Ishikawa (cell line): ENCODE measurements at regions not wholly inside any gene's neighbourhood (a gene's known extent, or its start where the extent isn't known, plus 50 kb on each side); places are given as distances from the start of the nearest gene placed in this dataset.

Experiments used
- CEBPB ChIP-seq: IDR thresholded peaks from 2 replicates; pipeline ENCODE4 v1.6.1; 2012
- CREB1 ChIP-seq: IDR thresholded peaks from 2 replicates; pipeline ENCODE4 v1.6.1; 2012; ENCODE audit warnings: low read depth
- EGR1 ChIP-seq: IDR thresholded peaks from 2 replicates; pipeline ENCODE4 v1.6.1; 2012
- EP300 ChIP-seq: IDR thresholded peaks from 2 replicates; pipeline ENCODE4 v1.6.1; 2012; ENCODE audit warnings: borderline replicate concordance
- FOXM1 ChIP-seq: IDR thresholded peaks from 2 replicates; pipeline ENCODE4 v1.6.1; 2012; ENCODE audit warnings: low read depth, borderline replicate concordance
- NFIC ChIP-seq: IDR thresholded peaks from 2 replicates; pipeline ENCODE4 v1.6.1; 2012
- RAD21 ChIP-seq: IDR thresholded peaks from 2 replicates; pipeline ENCODE4 v1.6.1; 2012; ENCODE audit warnings: low read depth
- TAF1 ChIP-seq: IDR thresholded peaks from 2 replicates; pipeline ENCODE4 v1.6.1; 2012; ENCODE audit warnings: low read depth, mild to moderate bottlenecking
- TCF12 ChIP-seq: IDR thresholded peaks from 2 replicates; pipeline ENCODE4 v1.6.1; 2012; ENCODE audit warnings: low read depth
- TEAD4 ChIP-seq: IDR thresholded peaks from 2 replicates; pipeline ENCODE4 v1.6.1; 2012
- YY1 ChIP-seq: IDR thresholded peaks from 2 replicates; pipeline ENCODE4 v1.6.1; 2012; ENCODE audit warnings: low read depth
- ZBTB7A ChIP-seq: IDR thresholded peaks from 2 replicates; pipeline ENCODE4 v1.6.1; 2012; ENCODE audit warnings: low read depth
- TF ChIP-seq, protein P1 (sequence below): IDR thresholded peaks from 2 replicates; pipeline ENCODE4 v1.6.1; 2012
- TF ChIP-seq, protein P2 (sequence below): IDR thresholded peaks from 2 replicates; pipeline ENCODE4 v1.6.1; 2012; ENCODE audit warnings: low read depth, mild to moderate bottlenecking
- TF ChIP-seq, protein P3 (sequence below): IDR thresholded peaks from 2 replicates; pipeline ENCODE4 v1.6.1; 2012

DNA sequence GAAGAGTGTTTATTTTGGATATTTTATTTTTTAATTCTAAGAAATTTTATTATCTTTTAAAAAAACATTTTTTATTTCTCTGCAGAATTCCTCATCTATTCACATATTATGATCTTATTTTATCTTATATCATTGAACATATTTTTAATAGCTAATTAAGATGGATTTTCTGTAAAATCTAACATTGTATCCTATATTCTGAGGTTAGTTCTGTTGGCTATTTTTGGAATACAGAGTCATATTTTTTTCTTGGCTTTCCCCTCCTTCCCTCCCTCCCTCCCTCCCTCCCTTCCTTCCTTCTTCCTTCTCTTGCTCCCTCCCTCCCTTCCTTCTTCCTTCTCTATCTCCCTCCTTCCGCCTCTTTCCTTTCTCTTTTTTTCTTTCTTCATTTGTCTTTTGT is 2326.6 kb upstream of the RAG2 start:
- TF ChIP-seq, protein P1, sequence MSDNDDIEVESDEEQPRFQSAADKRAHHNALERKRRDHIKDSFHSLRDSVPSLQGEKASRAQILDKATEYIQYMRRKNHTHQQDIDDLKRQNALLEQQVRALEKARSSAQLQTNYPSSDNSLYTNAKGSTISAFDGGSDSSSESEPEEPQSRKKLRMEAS = no peak
- TF ChIP-seq, protein P2, sequence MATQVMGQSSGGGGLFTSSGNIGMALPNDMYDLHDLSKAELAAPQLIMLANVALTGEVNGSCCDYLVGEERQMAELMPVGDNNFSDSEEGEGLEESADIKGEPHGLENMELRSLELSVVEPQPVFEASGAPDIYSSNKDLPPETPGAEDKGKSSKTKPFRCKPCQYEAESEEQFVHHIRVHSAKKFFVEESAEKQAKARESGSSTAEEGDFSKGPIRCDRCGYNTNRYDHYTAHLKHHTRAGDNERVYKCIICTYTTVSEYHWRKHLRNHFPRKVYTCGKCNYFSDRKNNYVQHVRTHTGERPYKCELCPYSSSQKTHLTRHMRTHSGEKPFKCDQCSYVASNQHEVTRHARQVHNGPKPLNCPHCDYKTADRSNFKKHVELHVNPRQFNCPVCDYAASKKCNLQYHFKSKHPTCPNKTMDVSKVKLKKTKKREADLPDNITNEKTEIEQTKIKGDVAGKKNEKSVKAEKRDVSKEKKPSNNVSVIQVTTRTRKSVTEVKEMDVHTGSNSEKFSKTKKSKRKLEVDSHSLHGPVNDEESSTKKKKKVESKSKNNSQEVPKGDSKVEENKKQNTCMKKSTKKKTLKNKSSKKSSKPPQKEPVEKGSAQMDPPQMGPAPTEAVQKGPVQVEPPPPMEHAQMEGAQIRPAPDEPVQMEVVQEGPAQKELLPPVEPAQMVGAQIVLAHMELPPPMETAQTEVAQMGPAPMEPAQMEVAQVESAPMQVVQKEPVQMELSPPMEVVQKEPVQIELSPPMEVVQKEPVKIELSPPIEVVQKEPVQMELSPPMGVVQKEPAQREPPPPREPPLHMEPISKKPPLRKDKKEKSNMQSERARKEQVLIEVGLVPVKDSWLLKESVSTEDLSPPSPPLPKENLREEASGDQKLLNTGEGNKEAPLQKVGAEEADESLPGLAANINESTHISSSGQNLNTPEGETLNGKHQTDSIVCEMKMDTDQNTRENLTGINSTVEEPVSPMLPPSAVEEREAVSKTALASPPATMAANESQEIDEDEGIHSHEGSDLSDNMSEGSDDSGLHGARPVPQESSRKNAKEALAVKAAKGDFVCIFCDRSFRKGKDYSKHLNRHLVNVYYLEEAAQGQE = no peak
- TF ChIP-seq EGR1 = no peak
- TF ChIP-seq TEAD4 = no peak

DNA sequence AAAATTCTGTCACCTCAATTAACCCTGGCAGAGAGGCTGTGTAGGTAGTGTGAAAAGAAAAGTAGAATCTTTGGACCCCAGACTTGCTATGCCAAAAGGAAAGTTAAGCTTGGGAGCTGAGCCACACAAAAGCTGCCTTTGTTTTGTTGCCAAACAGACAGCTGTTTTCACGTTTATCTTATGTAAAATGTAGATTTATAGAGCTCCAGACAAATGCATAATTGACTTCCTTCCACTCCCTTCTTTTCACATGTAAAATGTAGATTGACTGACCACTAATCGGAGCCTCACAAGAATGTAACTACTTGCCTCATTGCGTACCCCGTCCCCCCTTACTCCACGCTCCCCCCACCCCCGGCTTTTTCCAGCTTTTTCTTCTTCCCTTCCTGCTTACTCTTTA is 2302.2 kb upstream of the RAG2 start:
- TF ChIP-seq TCF12 (no peak), TEAD4 (no peak), CREB1 (no peak), CEBPB (no peak), YY1 (no peak), EGR1 (no peak), RAD21 (no peak), FOXM1 (no peak), EP300 (no peak), TAF1 (no peak), ZBTB7A (no peak), NFIC (no peak)
- TF ChIP-seq, protein P3, sequence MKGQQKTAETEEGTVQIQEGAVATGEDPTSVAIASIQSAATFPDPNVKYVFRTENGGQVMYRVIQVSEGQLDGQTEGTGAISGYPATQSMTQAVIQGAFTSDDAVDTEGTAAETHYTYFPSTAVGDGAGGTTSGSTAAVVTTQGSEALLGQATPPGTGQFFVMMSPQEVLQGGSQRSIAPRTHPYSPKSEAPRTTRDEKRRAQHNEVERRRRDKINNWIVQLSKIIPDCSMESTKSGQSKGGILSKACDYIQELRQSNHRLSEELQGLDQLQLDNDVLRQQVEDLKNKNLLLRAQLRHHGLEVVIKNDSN = no peak
- TF ChIP-seq, protein P2 = no peak
- TF ChIP-seq, protein P1 = no peak

DNA sequence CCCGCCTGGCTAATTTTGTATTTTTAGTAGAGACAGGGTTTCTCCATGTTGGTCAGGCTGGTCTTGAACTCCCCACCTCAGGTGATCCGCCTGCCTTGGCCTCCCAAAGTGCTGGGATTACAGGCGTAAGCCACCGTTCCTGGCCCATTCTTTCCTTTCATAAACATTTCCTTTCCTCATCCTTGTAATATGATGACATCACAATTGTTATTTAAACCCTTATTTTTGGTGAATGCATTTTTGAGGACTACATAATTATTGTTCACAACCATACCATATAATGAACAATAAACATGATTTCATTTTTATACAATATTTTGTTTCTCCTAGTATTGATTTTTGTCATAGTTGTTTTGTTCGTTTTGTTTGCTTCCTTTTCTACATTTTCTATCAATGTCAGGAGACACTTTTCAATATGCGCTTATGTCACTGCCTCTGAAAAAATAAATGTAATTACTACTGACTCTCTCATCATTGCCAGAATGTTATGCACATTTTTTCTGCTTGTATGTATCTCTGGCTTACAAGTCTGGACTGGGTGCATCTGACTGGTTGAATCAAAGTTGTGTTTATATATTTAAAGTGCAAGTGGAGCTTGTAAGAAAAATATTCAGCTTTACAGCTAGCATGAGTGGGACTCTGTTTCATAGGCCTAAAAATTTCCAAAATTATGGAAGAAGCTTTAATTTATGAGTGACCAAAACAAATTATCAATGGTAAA is 2286.3 kb upstream of the RAG2 start:
- TF ChIP-seq EGR1 (no peak), TAF1 (no peak)

DNA sequence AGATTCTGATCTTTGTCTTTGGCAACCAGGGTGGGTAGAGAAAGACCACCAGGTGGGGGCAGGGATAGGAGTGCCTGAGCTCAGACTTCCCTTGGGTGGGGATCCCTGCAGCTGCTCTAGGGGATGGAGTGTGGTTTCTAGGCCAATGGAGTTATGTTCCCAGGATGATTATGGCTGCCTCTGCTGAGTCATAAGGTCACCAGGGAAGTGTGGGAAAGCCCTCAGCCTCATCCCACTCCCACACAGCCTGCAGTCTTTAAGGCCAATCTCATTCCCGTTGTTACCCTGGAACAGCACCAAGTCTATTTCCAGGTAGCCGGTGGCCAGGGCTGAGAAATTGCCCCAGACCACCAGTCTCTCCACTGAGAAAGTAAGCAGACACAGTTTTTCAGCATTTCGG is 2269.3 kb upstream of the RAG2 start:
- TF ChIP-seq EGR1 = no peak
- TF ChIP-seq NFIC = no peak
- TF ChIP-seq RAD21 = no peak
- TF ChIP-seq, protein P3 = no peak
- TF ChIP-seq ZBTB7A = no peak
- no peak for TF ChIP-seq EP300
- TF ChIP-seq TAF1 = no peak
- TF ChIP-seq, protein P2 = no peak
- TF ChIP-seq TCF12 = no peak
- no peak for TF ChIP-seq CREB1
- TF ChIP-seq TEAD4 = no peak
- no peak for TF ChIP-seq FOXM1
- TF ChIP-seq, protein P1 = no peak
- TF ChIP-seq CEBPB = no peak

DNA sequence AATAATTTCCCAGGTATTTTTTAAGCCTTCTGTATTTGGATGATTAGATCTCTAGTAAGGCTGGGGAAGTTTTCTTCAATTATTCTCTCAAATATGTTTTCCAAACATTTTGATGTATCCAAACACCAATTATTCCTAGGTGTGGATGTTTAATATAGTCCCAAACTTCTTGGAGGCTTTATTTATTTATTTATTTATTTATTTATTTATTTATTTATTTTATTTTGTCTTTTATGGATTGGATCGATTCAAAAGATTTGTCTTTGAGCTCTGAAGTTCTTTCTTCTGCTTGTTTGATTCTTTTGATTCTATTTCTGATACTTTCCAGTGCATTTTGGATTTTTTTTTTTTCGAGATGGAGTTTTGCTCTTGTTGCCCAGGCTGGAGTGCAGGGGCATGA is 2267.9 kb upstream of the RAG2 start:
- TF ChIP-seq CREB1 (no peak), YY1 (no peak), RAD21 (no peak), TEAD4 (no peak), CEBPB (no peak), EGR1 (no peak), ZBTB7A (no peak), TAF1 (no peak), NFIC (no peak), FOXM1 (no peak), EP300 (no peak), TCF12 (no peak)
- TF ChIP-seq, protein P3 = no peak
- TF ChIP-seq, protein P2 = no peak
- TF ChIP-seq, protein P1 = no peak
